HG03575 (cell line): ENCODE measurements at regions not wholly inside any gene's neighbourhood (a gene's known extent, or its start where the extent isn't known, plus 50 kb on each side); places are given as distances from the start of the nearest gene placed in this dataset.
"Not testable (repeated sequence)": the region's sequence is repeated elsewhere in the genome, so short reads cannot be mapped to it uniquely, and the experiment has no call there.

Source experiments
- ATAC-seq: cut with Tn5 transposase; IDR thresholded peaks from one replicate; pipeline ENCODE4 v1.9.1; 2021; ENCODE audit not compliant: unreplicated experiment, insufficient number of reproducible peaks, low FRiP score; ENCODE audit errors: extremely low read depth

- ATAC-seq, result no peak
These were observed 204.4 kb downstream of the ADAMTS15 start for GRCh38 chr11:130652671-130653335.

- no peak for ATAC-seq
These were observed 205.6 kb downstream of the ADAMTS15 start for GRCh38 chr11:130653838-130654636.

- ATAC-seq, result no peak
These were observed 206.9 kb downstream of the ADAMTS15 start for GRCh38 chr11:130655300-130655699.

GRCh38 chr11:130666781-130667251 lies 218.4 kb downstream of the ADAMTS15 start:
- ATAC-seq, result no peak

- ATAC-seq, result no peak
These were observed 220.3 kb downstream of the ADAMTS15 start for GRCh38 chr11:130668751-130669150.

- ATAC-seq, result no peak
These were observed 221.8 kb downstream of the ADAMTS15 start for GRCh38 chr11:130670200-130670599.

- ATAC-seq, result no peak
These were observed 223.6 kb downstream of the ADAMTS15 start for GRCh38 chr11:130671801-130672700.

- ATAC-seq, result no peak
These were observed 224.5 kb downstream of the ADAMTS15 start for GRCh38 chr11:130672911-130673310.

GRCh38 chr11:130673698-130674097 lies 225.3 kb downstream of the ADAMTS15 start:
- no peak for ATAC-seq

- ATAC-seq, result no peak
These were observed 226.4 kb downstream of the ADAMTS15 start for GRCh38 chr11:130674686-130675308.

- no peak for ATAC-seq
These were observed 227.0 kb downstream of the ADAMTS15 start for GRCh38 chr11:130675371-130675821.

GRCh38 chr11:130675917-130676316 lies 227.5 kb downstream of the ADAMTS15 start:
- ATAC-seq, result no peak

GRCh38 chr11:130677486-130678153 lies 229.2 kb downstream of the ADAMTS15 start:
- ATAC-seq, result no peak

- ATAC-seq, result no peak
These were observed 230.8 kb downstream of the ADAMTS15 start for GRCh38 chr11:130679247-130679646.

- not testable (repeated sequence) for ATAC-seq
These were observed 233.8 kb downstream of the SNX19 start for GRCh38 chr11:130682471-130682870.

GRCh38 chr11:130689222-130689908 lies 226.9 kb downstream of the SNX19 start:
- ATAC-seq, result no peak

GRCh38 chr11:130691581-130691980 lies 224.7 kb downstream of the SNX19 start:
- ATAC-seq, result no peak

GRCh38 chr11:130692220-130692619 lies 224.1 kb downstream of the SNX19 start:
- no peak for ATAC-seq
